GM12878 (cell line): ENCODE measurements at regions not wholly inside any gene's neighbourhood (a gene's known extent, or its start where the extent isn't known, plus 50 kb on each side); places are given as distances from the start of the nearest gene placed in this dataset.

Source experiments
- GABPA ChIP-seq: IDR thresholded peaks from 2 replicates; pipeline ENCODE4 v1.6.1; 2014; ENCODE audit warnings: antibody characterized with exemption, low read depth, mild to moderate bottlenecking, inconsistent platforms
- RAD21 ChIP-seq: IDR thresholded peaks from 2 replicates; pipeline ENCODE4 v1.6.1; 2011; ENCODE audit warnings: mild to moderate bottlenecking, low read depth, low read length, moderate library complexity; ENCODE audit not compliant: insufficient read depth
- TARDBP ChIP-seq: IDR thresholded peaks from 2 replicates; pipeline ENCODE4 v1.6.1; 2016; ENCODE audit warnings: borderline replicate concordance
- ZBTB33 ChIP-seq: fragments of 450-650 bp; IDR thresholded peaks from 2 replicates; pipeline ENCODE4 v1.6.1; 2017; ENCODE audit warnings: mild to moderate bottlenecking

GRCh38 chr10:31087011-31087410 lies 55.3 kb upstream of the ZNF438 start:
- TF ChIP-seq RAD21 = no peak
- TF ChIP-seq GABPA = no peak
- no peak for TF ChIP-seq ZBTB33
- no peak for TF ChIP-seq TARDBP
